Stimulated activated CD4-positive, alpha-beta T cell treated with anti-CD3 and anti-CD28 coated beads, Interleukin-4, amount 100 ng/mL, for 24 hours (primary cell): ENCODE measurements at regions not wholly inside any gene's neighbourhood (a gene's known extent, or its start where the extent isn't known, plus 50 kb on each side); places are given as distances from the start of the nearest gene placed in this dataset.
"Not testable (repeated sequence)": the region's sequence is repeated elsewhere in the genome, so short reads cannot be mapped to it uniquely, and the experiment has no call there.

ENCODE experiments used
- DNase-seq: peaks from one replicate; pipeline ENCODE4 v3.0.0-alpha.2; 2020

DNA sequence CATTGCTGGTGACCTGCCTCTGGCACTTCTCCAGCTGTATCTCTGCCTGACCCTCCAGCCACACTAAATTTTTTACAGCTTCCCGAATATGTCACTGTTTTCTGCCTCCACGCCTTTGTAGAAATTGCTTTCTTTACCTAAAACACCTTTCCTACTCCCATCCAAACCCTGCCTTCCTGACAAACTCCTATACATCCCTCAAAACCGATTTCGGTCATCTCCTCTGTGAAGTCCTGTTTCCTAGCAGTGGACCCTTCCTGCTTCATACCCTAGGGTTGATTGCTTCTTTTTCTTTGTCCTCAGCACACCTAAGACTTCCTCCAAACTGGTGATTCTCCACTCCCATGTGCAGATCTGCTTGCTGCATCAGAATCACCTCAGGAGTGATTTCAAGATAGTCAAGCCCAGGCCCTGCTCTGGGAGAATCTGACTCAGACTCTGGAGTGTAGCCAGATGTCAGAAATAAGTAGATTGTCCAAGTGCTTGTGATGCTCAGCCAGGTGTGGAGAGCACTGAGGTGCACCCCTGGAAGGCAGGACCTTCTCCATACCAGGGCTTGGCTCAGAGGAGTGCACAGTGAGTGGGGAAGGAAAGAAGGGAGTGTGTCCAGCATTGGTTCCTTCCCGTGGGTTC is 184.2 kb downstream of the COPRS start:
- no peak for DNase-seq

DNA sequence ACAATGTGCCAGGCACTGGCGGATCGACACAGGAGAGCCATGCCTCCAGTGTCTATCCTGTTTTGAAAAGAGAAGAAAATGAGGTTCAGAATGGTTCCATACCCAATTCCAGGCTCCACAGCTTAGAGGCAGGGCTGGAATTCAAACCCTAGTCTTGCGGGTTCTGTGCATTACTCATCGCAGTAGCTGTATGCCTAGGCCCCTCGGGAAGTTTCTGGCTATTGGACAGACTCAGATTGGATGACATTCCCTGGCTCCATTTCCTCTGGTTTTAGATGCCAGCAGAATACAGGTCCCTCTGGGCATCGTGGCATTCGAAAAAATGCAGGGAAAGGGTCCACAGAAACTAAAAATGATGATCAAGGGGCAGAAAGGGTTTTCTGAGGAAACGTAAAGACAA is 184.7 kb downstream of the COPRS start:
- DNase-seq, result no peak

DNA sequence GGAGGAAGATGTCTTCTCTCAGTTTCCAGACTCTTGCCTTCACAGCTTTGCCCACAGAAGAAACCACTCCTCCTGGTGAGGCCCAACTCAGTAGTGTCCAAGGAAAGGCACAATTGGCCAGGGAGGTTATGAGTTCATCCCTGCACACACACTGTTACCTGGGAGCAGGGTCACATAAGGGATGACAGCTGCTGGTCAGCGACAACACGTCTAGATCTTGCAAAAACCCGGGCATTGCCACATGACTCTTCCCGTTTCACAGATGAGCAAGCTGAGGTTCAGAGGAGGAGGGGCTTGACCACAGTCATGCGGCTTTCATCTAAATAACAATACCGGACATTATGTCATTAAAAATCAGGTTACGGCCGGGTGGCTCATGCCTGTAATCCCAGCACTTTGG is 186.0 kb downstream of the COPRS start:
- no peak for DNase-seq

DNA sequence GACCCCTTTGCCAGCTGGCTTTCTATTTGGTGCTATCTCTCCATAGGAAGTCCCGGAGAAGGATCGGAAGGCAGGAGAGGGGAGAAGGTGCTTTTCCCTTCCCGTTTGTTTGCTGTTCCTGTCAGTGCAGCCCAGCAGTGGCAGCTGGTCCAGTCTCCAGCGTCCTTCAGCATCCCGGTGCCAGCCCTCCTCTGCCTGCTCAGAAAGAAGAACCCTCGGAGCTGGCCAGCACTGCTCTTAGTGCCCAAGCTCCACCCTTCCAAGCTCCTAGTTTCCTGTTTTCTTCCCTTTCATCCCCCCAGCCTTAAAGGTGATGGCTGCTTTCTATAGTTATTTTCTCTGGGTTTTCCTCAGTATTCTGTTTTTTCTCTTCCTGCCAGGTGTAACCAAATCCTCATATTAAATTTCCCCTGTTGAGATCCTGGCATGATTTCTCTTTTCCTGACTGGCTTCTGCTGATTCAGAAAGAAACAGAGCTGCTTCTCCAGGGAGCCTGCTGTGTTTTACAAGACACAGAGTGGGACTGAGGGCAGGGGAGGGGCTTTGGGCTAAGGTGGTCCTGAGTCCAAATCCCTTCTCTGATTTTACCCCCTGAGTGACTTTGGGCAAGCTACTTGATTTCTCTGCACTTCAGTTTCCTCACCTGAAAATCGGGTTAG is 186.8 kb downstream of the COPRS start:
- no peak for DNase-seq

DNA sequence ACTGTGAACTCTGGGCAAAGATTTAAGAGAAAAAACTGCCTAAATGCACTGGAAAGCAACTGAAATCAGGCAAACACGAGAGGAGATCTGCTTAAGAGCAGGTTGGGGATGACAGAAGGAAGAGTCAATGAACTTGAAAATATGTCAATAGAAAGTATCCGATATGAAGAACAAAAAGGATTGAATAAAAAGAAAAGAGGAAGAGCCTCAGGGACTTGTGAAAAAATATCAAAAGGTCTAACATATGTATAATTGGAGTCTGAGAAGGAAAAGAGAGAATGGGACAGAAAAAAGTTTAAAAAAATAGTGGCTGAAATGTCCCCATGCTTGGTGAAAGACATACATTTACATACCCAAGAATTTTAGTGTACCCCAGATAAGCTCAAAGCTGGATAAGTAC is 195.5 kb downstream of the COPRS start:
- no peak for DNase-seq

DNA sequence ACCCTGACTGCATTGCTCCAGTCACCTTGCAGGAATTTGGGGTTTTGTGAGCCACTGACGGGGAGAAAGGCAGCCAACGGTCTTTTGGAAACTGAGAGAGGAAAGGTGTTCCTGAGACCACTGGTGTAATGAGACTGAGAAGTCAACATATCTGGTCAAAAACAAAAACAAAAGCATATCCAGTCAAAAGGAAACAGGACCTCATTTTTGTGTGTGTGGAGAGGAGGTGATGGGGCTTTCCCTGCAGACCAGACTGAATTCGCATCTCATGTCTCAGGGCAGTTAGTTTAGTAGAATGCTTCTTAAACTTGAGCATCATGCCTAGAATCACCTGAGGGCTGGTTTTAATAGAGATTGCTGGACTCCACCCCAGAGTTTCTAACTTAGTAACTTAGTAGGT is 198.4 kb downstream of the COPRS start:
- DNase-seq, result no peak

DNA sequence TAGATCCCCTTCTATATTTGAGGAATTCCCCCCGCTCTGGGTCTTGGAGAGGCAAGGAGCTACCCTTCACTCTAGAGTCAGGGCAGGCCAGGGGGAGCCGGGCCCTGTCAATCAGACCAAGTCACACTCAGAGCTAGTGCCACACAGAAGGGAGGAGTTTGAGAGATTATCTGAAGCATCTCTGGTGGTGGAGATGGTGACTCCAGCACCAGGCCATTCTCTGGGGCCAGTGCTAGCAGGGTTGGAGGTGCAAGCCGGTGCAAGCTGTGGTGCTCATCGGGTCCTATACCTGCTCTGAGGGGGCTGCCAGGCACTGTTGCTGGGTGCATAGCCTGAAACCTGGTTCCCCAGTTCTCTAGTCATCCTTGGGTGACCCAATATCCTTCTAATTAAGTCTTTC is 201.2 kb downstream of the COPRS start:
- no peak for DNase-seq

DNA sequence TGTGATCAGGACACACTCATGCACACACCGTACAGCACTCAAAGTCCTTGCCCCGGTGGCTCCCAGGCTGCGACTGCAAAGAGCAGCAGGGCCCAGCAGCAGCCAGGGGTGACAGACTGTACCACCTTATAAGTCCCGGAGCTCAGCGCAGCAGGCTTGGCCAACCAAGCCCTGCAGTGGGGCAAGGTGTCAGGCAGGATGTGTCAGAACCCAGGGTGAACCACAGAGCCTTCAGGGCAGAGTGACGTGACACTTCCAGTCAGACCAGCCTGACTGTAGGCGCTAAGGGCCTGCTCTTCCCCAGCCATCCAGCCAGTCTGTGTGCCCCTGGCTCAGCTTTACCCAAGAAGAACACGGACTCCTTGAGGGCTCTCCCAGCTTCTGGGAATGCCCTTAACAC is 204.1 kb downstream of the COPRS start:
- no peak for DNase-seq

DNA sequence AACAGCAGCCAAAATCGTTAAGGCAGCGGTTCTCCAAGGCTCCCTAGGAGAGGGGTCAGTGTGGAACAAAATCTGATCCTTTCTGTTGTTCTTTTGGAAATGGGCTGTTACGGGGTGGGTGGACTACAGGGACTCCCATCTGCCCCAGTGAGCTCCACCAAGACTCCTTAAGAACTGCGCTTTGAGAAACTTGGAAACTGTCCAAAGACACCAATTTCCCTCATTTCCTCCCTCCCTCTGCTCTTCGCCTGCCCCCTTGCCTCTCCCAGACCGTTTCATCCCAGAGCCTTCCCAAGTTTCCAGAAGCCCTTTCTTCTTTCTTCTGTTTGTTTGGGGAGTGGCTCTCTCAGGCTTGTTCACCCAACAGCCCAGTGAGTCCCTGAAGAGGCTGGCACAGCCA is 205.4 kb downstream of the COPRS start:
- no peak for DNase-seq

DNA sequence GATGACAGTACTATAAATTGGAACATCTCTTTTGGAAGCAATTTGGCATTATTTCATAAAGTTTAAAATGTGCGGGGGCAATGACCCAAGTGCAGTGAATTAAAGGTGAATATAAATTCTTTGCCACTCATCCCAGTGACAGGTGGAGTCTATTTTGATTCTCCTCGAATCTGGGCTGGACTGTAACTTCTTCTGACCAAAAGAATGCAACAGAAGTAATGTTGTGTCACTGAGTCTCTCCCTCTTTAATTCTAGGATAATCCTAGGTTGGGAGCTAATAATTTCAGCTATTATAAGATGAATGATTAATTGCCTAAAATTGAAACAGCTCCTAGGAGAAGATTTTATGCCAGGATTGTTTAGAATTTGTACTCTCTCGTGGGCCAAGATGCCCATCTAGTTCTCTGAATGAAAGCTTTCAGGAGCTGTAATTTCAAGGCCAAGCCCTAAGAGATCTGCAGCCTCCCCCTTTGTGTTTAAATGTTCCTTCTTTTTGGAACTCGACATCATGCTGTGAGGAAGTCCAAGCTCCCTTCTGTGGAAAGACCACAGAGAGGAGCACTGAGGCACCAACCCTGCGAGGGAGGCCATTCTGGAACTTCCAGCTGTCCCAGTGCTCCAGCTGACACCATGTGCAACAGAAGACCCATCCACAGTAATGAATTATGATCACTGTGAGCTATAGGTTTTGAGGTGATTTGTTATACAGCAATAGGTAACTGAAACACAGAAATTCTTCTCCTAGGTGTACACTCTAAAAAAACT is 208.1 kb downstream of the COPRS start:
- DNase-seq, result no peak

DNA sequence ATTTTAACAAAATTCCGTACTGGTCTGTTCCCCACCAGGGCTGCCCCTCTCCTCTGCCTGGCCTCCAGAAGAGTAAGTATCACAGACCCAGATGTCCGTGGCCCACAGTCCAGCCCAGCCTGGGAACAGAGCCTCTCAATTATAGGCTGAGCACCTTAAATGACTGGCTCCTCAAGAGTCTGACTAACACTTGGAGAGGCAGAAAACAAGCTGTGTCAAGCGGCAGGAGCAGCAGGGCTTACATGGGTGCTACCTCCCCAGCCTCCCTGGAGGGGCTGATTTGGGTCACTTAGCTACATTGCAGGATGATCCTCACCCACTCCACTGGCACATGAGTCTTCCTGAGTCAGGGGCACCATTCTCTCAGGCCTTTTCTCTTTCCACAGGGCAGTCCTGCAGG is 209.7 kb downstream of the COPRS start:
- DNase-seq, result no peak

DNA sequence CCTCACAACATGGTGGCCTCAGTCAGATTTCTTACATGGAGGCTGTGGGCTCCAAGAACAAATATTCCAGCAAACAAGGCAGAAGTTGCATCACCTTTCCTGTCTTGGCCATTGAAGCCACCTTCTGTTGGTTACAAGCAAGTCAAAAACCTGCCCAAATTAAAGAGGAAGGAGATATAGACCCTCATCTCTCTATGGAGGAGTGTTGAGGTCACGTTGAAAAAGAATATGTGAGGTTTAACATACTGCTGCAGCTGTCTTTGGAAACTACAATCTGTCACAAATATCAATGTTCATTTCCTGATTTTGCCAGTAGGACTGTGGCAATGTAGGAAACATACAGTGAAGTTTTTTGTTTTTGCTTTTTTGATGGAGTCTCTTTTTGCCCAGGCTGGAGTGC is 211.4 kb downstream of the COPRS start:
- no peak for DNase-seq

DNA sequence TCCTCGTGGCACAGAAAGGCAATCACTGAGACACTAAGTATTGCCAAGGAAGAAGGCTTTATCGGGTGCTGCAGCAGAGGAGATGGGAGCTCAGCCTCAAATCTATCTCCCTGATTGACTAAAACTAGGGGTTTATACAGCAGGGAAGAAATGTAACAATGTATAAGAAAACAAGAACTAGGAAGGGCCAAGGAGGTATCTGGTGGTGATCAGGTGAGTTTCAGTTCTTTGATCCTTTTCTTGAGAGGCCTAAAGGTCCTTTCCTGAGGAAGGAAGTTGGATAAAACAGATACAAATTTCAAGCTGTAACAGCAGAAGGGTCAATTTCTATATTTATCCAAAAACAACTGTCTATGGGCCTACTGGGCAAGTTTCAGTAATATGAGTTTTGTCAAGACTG is 212.4 kb downstream of the COPRS start:
- DNase-seq, result no peak

DNA sequence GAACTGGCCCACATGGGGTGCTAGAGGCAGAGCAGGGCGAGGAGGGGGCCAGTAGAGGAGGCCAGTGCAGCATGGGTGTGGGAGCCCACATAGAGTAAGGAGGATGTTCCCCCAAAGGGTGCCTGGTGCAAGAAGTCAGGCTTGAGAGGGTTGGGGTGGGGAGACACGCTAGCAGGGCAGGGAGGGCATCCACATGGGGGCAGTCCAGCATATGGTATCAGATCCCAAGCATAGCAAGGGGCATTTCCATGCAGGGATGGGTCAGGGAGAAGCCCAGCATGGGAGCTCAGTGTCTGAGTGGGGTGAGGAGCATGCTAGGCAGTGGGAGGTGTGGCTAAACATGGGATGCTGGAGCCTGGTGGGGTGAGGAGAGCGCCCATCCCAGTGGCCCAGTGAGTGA is 213.7 kb downstream of the COPRS start:
- DNase-seq, result no peak

DNA sequence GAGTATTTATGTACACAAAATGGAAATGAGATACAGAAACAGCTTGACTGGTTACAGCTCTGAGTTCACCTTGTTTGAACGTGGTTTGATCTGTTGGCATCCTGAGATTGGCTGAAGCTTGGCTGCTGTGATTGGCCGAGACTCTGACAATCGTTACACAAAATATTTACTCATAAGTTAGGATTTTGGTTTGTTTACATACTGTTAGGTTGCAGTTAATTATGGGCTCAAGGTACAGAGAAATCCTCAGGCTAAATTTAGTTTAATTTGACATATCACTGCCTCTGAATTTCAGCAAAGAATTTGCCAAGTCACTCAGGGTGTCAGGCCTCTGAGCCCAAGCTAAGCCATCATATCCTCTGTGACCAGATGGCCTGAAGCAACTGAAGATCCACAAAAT is 227.3 kb downstream of the COPRS start:
- no peak for DNase-seq

DNA sequence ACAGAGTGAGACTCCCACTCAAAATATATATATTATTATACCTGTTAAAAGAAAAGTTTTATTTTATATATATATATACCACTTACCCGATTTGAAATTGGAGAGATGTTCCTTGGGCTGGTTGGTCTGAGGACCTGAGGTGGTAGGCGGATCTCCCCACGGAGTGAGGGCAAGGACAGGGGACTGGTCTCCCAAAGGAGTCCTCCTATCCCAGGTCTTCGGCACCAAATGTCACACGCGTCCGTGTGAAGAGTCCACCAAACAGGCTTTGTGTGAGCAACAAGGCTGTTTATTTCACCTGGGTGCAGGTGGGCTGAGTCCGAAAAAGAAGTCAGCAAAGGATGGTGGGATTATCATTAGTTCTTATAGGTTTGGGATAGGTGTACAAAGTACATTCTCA is 228.2 kb downstream of the COPRS start:
- not testable (repeated sequence) for DNase-seq

DNA sequence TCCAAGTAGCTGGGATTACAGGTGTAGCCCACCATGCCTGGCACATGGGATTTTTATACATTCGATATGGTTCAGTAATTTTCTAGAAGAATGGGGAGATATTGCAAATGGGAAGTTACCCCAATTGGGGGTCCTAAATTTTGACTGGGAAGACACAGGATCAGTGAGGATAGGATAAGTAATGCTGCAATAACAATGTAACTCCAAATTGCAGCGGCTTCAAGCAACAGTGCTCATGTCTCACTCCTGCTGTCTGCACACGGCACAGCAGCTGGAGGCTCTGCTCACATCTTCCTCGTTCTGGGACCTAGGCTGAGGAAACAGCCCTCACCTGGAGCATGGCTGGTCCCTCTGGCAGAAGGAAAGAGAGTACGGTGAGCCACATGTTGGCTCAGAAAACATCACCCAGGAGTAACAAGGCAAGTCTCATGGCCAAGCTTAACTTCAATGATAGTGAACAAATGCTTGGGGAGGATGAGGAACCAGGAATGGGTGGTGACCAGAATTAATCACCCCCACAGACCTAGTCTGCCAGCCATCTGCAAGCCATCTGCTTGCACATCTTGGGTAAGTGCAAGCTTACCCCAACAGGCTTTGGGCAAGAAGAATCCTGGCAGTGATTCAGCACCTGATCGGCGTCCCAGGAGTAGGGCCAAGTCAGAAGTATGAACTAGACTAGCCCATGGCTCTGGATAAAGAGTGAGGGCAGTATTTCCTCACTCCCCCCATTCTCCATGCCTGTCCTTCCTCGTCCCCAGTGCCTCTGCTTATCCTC is 229.2 kb downstream of the COPRS start:
- no peak for DNase-seq

DNA sequence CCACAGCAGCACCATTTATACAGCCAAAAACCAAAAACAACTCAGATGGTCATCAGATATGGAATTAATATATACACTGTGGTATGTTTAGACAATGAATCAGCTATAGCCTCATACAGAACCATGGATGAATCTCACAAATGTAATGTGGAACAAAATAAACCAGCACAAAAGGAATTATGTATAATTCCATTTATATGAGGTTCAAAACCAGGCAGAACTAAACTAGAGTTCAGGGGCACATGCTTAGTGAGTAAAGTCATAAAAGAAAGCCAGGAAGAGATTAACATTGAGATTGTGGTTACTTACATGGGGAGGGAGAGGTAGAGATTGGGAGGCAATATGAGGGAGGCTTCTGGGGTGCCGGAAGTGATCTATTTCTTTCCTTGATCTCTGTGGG is 231.1 kb downstream of the COPRS start:
- no peak for DNase-seq

DNA sequence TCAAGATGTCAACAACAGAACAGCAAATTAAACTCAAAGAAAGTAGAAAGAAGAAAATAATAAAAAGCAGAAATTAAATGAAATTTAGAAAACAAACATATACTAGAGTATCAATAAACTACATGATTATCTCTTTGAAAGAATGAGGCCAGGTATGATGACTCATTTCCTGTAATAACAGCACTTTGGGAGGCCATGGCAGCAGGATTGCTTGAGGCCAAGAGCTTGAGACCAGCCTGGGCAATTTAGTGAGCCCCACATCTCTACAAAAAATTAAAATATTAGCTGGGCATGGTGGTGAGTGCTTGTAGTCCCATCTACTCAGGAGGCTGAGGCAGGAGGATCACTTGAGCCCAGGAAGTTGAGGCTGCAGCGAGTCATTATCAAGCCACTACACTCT is 232.5 kb downstream of the RAB11FIP4 start:
- no peak for DNase-seq

DNA sequence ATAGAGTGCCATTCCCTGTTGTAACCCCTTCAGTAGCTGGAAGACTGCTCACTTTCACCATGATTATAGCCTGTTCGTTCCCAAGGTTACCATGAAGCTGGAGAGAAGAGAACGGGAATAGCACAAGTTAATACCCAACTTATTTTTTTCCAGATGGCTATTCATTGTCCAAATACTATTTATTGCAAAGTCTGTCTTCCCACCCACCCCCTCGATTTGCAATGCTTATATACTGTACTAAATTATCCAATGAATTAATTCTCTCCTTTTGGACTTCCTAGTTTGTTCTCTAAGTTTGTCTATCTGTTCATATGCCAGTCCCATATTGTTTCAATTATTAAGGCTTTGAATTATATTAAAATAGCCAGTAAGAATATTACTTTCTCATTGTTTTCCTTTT is 231.0 kb downstream of the RAB11FIP4 start:
- DNase-seq, result no peak

DNA sequence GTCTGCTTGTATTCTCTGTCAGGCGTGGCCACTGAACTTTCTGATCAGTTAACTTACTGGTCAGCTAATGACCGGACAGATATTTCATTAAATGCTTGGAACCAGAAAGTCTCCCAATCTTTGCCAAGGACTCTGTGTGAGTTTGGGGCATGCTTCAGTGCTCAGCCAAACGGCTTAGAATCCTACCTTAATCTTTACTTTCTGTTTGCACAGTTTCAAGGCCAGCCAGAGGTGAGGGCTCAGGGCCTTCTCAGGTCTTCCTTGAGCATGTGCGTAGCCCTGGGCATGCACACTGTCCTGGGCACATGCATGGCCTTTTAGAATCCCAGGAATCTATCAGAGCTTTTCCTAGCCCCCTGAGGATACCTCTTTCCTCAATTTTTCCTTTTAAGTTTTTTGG is 230.1 kb downstream of the RAB11FIP4 start:
- no peak for DNase-seq

DNA sequence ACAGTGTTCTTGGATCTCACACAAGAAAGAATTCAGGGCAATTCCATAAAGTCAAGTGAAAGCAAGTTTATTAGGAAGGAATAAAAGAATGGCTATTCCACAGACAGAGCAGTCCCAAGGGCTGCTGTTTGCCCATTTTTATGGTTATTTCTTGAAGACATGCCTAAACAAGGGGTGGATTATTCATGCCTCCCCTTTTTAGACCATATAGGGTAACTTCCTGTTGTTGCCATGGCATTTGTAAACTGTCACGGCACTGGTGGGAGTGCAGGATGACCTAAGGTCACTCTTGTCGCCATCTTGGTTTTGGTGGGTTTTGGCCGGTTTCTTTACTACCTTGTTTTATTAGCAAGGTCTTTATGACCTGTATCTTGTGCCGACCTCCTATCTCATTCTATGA is 219.6 kb downstream of the RAB11FIP4 start:
- not testable (repeated sequence) for DNase-seq
